ENCODE measurements at regions not wholly inside any gene's neighbourhood (a gene's known extent, or its start where the extent isn't known, plus 50 kb on each side); places are given as distances from the start of the nearest gene placed in this dataset.
"Not testable (repeated sequence)": the region's sequence is repeated elsewhere in the genome, so short reads cannot be mapped to it uniquely, and the experiment has no call there.

- no peak for TF ChIP-seq CTCF (conservative IDR thresholded peaks at IDR 0.05; ENCODE audit: low read depth, low read length)
- Histone ChIP-seq H3K27me3 (ENCODE audit: insufficient read depth, low read depth) (no peaks in the 10 kb centered on the region), H3K27ac (no peak overlapping the region), H3K4me1 (ENCODE audit: low read depth, poor library complexity, severe bottlenecking) (no peaks in the 10 kb centered on the region), H3K79me2 (ENCODE audit: insufficient read depth, low read depth) (no peaks in the 10 kb centered on the region), H3K4me2 (no peak overlapping the region), H3K36me3 (ENCODE audit: insufficient read depth) (no peaks in the 10 kb centered on the region), H3K4me3 (IDR thresholded peaks at IDR 0.05; ENCODE audit: insufficient read depth, low read depth, low read length) (no peak overlapping the region), H2AFZ (ENCODE audit: low read depth) (no peak overlapping the region), H4K20me1 (ENCODE audit: insufficient read depth) (no peaks in the 10 kb centered on the region), H3K9ac (no peak overlapping the region)
These were observed 322.4 kb upstream of the CCNG1 start for GRCh38 chr5:163115011-163115410.

- not testable (repeated sequence) for H3K79me2 ChIP-seq (ENCODE audit: insufficient read depth, low read depth); H2AFZ ChIP-seq (ENCODE audit: low read depth)
These were observed 320.8 kb upstream of the CCNG1 start for GRCh38 chr5:163116618-163117017.

GRCh38 chr5:163134061-163134460 is 303.3 kb upstream of the CCNG1 start:
- Histone ChIP-seq H3K4me2 (no peak overlapping the region), H4K20me1 (ENCODE audit: insufficient read depth) (no peaks in the 10 kb centered on the region), H3K9ac (no peak overlapping the region), H3K27ac (no peak overlapping the region), H3K27me3 (ENCODE audit: insufficient read depth, low read depth) (no peaks in the 10 kb centered on the region), H3K4me3 (IDR thresholded peaks at IDR 0.05; ENCODE audit: insufficient read depth, low read depth, low read length) (no peak overlapping the region), H3K79me2 (ENCODE audit: insufficient read depth, low read depth) (no peaks in the 10 kb centered on the region), H3K36me3 (ENCODE audit: insufficient read depth) (no peaks in the 10 kb centered on the region), H3K4me1 (ENCODE audit: low read depth, poor library complexity, severe bottlenecking) (peaks cover 6% of the 10 kb centered on the region), H2AFZ (ENCODE audit: low read depth) (no peak overlapping the region)
- TF ChIP-seq CTCF (conservative IDR thresholded peaks at IDR 0.05; ENCODE audit: low read depth, low read length): no peak

More at GRCh38 chr5:163116618-163117017, 320.8 kb upstream of the CCNG1 start:
- not testable (repeated sequence) for H4K20me1 ChIP-seq (ENCODE audit: insufficient read depth); H3K4me2 ChIP-seq; H3K4me3 ChIP-seq (IDR thresholded peaks at IDR 0.05; ENCODE audit: insufficient read depth, low read depth, low read length); H3K27ac ChIP-seq; H3K36me3 ChIP-seq (ENCODE audit: insufficient read depth); H3K9ac ChIP-seq; H3K27me3 ChIP-seq (ENCODE audit: insufficient read depth, low read depth); H3K4me1 ChIP-seq (ENCODE audit: low read depth, poor library complexity, severe bottlenecking)

GRCh38 chr5:163135849-163136248 is 301.5 kb upstream of the CCNG1 start:
- no peak overlapping the region for H3K4me2 ChIP-seq
- no peaks in the 10 kb centered on the region for H3K79me2 ChIP-seq (ENCODE audit: insufficient read depth, low read depth)
- no peak for TF ChIP-seq CTCF (conservative IDR thresholded peaks at IDR 0.05; ENCODE audit: low read depth, low read length)
- H3K9ac ChIP-seq: no peak overlapping the region
- no peak overlapping the region for H2AFZ ChIP-seq (ENCODE audit: low read depth)
- no peak overlapping the region for H3K27ac ChIP-seq
- no peaks in the 10 kb centered on the region for H4K20me1 ChIP-seq (ENCODE audit: insufficient read depth)
- H3K4me1 ChIP-seq (ENCODE audit: low read depth, poor library complexity, severe bottlenecking): peaks cover 6% of the 10 kb centered on the region
- H3K4me3 ChIP-seq (IDR thresholded peaks at IDR 0.05; ENCODE audit: insufficient read depth, low read depth, low read length): no peak overlapping the region
- H3K36me3 ChIP-seq (ENCODE audit: insufficient read depth): no peaks in the 10 kb centered on the region
- no peaks in the 10 kb centered on the region for H3K27me3 ChIP-seq (ENCODE audit: insufficient read depth, low read depth)

- no peak overlapping the region for H3K4me3 ChIP-seq (IDR thresholded peaks at IDR 0.05; ENCODE audit: insufficient read depth, low read depth, low read length)
These were observed 275.9 kb upstream of the CCNG1 start for GRCh38 chr5:163161512-163161911.

More at GRCh38 chr5:163161512-163161911, 275.9 kb upstream of the CCNG1 start:
- Histone ChIP-seq H3K79me2 (ENCODE audit: insufficient read depth, low read depth) (no peaks in the 10 kb centered on the region), H4K20me1 (ENCODE audit: insufficient read depth) (no peaks in the 10 kb centered on the region), H2AFZ (ENCODE audit: low read depth) (no peak overlapping the region), H3K9ac (no peak overlapping the region), H3K4me2 (no peak overlapping the region), H3K36me3 (ENCODE audit: insufficient read depth) (no peaks in the 10 kb centered on the region), H3K27ac (no peak overlapping the region), H3K27me3 (ENCODE audit: insufficient read depth, low read depth) (no peaks in the 10 kb centered on the region), H3K4me1 (ENCODE audit: low read depth, poor library complexity, severe bottlenecking) (no peaks in the 10 kb centered on the region)
- TF ChIP-seq CTCF (conservative IDR thresholded peaks at IDR 0.05; ENCODE audit: low read depth, low read length): no peak
